Mucosa of rectum (tissue), 2 donors: ENCODE measurements at regions not wholly inside any gene's neighbourhood (a gene's known extent, or its start where the extent isn't known, plus 50 kb on each side); places are given as distances from the start of the nearest gene placed in this dataset.

ENCODE experiments used
- H3K27ac ChIP-seq, 2 donors: one replicate each; pipeline ENCODE4 v1.7.0; 2013; ENCODE audit warnings: inconsistent platforms in 2 of 2, low read depth in 2 of 2, low read length in 2 of 2
- H3K27me3 ChIP-seq, 2 donors: one replicate each; pipeline ENCODE4 v1.7.0; 2013; ENCODE audit warnings: low read length in 2 of 2; ENCODE audit not compliant: control insufficient read depth in 2 of 2, insufficient read depth in 2 of 2
- H3K36me3 ChIP-seq, 2 donors: one replicate each; pipeline ENCODE4 v1.7.0; 2013; ENCODE audit warnings: low read length in 2 of 2; ENCODE audit not compliant: control insufficient read depth in 2 of 2, insufficient read depth in 2 of 2
- H3K4me1 ChIP-seq, 2 donors: one replicate each; pipeline ENCODE4 v1.7.0; 2013; ENCODE audit warnings: low read length in 2 of 2, mild to moderate bottlenecking in 1 of 2; ENCODE audit not compliant: control insufficient read depth in 2 of 2, insufficient read depth in 2 of 2
- H3K4me3 ChIP-seq, 2 donors: one replicate each; pipeline ENCODE4 v1.7.0; 2013; ENCODE audit warnings: low read length in 2 of 2
- H3K9ac ChIP-seq, 2 donors: one replicate each; pipeline ENCODE4 v1.7.0; 2013; ENCODE audit warnings: low read length in 2 of 2, low read depth in 1 of 2, mild to moderate bottlenecking in 1 of 2
- H3K9me3 ChIP-seq, 2 donors: one replicate each; pipeline ENCODE4 v1.7.0; 2013; ENCODE audit warnings: low read length in 2 of 2; ENCODE audit not compliant: control insufficient read depth in 2 of 2
- donor health status: healthy.
- donor health status: Normal muscosa, but diverticular disease.

DNA sequence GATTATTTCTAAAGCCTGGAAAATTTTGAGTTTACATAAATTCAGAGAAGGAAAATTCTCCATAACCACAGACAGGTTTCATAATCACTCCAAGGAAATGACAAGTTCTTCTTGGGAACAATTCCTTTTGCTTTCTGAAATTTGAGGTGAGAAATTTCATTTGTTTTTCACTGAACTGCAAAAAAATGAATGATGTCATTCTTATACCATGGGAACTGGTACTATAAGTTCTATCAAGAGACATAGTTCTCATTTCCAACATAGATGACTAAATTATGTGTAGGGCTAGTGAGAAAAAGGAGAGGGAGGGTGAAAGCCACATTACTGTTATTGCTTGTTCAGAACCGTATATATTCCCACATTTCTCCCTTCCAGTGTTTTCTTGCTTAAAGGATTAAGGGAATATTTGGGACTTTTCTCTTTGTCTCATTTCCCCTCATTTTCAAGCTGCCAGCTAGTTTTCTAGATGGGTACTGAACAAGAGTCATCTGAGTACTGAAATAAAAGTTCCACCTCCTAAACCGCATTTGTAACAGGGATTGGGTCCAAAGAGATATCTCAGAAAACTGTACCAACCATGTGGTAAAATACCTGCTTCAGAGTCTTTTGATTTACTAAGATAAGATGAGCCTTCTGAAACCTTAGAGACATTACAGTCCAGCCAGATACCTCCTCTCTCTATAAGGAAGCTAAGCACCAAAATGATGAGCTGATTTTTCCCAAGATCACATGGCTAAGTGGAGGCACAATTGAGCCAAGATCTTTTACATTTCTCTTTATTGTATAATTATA, 144.3 kb upstream of the PRDM1 start:
- Histone ChIP-seq H3K27ac (no peak overlapping the region), H3K4me3 (no peak overlapping the region), H3K4me1 (no peaks in the 10 kb centered on the region), H3K36me3 (no peaks in the 10 kb centered on the region), H3K27me3 (no peaks in the 10 kb centered on the region), H3K9ac (no peak overlapping the region), H3K9me3 (no peaks in the 10 kb centered on the region)

DNA sequence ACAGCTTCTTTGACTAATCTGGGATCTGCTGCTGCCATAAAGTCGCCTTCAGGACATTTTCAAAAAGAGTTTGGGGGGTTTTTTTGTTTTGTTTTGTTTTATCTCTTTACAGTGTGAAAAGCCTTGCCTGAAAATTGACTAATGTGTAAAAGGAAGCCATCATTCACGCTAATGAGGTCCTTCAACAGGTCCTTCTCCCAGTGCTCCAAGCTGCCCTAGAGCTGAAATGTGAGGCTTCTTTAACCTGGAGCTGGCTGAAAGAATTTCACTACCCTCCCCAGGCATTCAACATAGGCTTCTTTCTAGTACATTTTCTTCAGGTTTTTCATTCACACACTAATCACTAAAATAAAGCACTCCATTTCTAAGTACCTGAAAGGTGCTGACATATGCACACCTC, 145.1 kb upstream of the PRDM1 start:
- Histone ChIP-seq H3K27ac (no peak overlapping the region), H3K9me3 (no peaks in the 10 kb centered on the region), H3K27me3 (no peaks in the 10 kb centered on the region), H3K4me3 (no peak overlapping the region), H3K36me3 (no peaks in the 10 kb centered on the region), H3K4me1 (no peaks in the 10 kb centered on the region), H3K9ac (no peak overlapping the region)

DNA sequence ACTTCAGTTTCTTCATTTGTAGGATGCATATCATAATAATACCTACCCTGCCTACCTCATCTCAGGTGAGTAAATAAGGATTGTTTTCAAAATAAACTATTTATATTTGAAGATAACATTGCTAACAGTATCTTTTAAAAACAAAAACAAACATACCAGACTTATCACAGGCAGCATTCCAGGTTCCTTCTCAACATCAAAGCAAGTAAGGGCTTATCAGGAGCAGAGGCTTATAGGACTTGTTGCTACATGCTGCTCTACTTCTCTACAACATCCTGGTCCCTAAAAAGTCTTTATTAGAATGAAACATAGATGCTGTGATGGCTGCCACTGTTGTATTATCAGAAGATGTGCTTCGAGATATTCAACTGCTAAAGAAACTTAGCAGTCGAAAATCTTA, 149.2 kb upstream of the PRDM1 start:
- no peaks in the 10 kb centered on the region for H3K4me1 ChIP-seq
- H3K27me3 ChIP-seq: no peaks in the 10 kb centered on the region
- H3K9ac ChIP-seq: no peak overlapping the region
- no peak overlapping the region for H3K27ac ChIP-seq
- H3K4me3 ChIP-seq: no peak overlapping the region
- H3K9me3 ChIP-seq: no peaks in the 10 kb centered on the region
- no peaks in the 10 kb centered on the region for H3K36me3 ChIP-seq

DNA sequence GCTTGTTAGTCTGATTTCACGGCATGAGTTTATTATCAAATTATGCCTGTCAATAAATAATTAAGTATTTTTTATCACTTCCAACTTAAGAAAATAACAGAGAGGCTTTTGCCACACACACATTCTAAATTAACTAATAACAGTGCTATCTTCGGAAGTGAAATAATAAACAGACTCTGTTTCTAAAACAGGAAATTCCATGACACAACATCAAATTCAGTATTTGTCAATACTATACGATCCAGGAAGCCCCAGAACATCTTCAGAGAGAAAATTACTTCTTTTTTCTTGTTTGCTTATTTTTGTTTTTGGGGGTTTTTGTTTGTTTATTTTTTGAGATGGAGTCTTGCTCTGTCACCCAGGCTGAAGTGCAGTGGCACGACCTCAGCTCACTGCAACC, 150.7 kb upstream of the PRDM1 start:
- H3K36me3 ChIP-seq: no peaks in the 10 kb centered on the region
- no peak overlapping the region for H3K9ac ChIP-seq
- no peaks in the 10 kb centered on the region for H3K4me1 ChIP-seq
- H3K27me3 ChIP-seq: no peaks in the 10 kb centered on the region
- no peak overlapping the region for H3K27ac ChIP-seq
- H3K4me3 ChIP-seq: no peak overlapping the region
- H3K9me3 ChIP-seq: no peaks in the 10 kb centered on the region

DNA sequence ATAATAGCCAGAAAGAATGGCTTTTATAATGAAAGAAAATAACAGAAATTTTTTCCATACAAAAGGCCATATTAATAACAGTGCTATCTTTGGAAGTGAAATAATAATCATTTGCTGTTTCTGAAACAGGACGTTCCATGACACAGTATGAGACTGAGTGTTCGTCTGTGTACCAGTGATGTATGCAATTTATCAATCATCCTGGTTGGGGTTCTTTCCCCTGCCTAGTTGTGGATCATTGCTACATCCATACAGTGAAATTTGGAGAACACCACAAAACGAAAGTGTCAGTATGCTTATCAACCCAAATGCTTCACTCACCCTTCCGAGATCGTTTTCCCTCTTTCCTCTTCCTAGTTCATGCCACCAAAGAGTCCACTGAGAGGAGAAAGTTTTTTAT, 151.4 kb upstream of the PRDM1 start:
- Histone ChIP-seq H3K36me3 (no peaks in the 10 kb centered on the region), H3K9ac (no peak overlapping the region), H3K27ac (no peak overlapping the region), H3K27me3 (no peaks in the 10 kb centered on the region), H3K4me3 (no peak overlapping the region), H3K4me1 (no peaks in the 10 kb centered on the region), H3K9me3 (no peaks in the 10 kb centered on the region)

DNA sequence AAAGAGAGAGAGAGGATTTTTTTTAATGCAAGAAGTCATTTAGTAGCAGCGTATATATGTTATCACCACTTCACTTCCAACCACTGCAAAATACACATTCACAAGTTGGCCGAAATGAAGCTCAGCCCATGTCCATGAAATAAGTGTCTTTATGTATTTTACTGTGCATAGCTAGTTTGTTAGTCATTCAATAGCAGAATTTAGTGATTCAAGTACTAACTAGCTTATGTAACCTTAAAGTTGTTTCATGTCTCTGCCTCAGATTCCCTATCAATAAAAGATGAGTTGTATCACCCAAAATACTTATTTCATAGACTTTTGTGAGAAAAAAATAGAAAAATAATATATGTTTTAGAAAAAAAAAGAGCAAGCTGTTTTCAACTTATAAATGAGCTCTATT, 153.7 kb upstream of the PRDM1 start:
- Histone ChIP-seq H3K36me3 (no peaks in the 10 kb centered on the region), H3K4me3 (no peak overlapping the region), H3K27me3 (no peaks in the 10 kb centered on the region), H3K9me3 (no peaks in the 10 kb centered on the region), H3K4me1 (no peaks in the 10 kb centered on the region), H3K9ac (no peak overlapping the region), H3K27ac (no peak overlapping the region)

DNA sequence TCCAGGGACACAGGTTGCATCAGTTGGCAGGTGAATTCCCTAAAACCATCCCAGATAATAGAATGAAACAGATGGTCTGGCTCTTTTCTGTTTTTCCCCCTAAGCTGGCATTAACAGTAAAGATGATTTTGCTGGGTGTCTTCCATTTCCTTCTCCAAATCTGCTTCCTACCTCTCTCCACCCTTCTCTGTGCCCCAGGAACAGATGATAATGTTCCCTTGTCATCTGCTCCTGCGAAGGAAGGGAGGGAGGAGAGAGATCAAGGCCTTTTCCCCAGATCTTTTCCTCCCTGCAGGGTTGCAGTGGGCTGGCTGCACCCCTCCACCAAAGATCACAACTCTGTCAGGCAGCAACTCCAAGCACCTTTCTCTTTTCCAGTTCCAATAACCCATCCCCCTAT, 156.5 kb upstream of the PRDM1 start:
- H3K27me3 ChIP-seq: no peaks in the 10 kb centered on the region
- H3K9ac ChIP-seq: no peak overlapping the region
- no peak overlapping the region for H3K4me3 ChIP-seq
- no peak overlapping the region for H3K27ac ChIP-seq
- H3K36me3 ChIP-seq: no peaks in the 10 kb centered on the region
- H3K9me3 ChIP-seq: no peaks in the 10 kb centered on the region
- no peaks in the 10 kb centered on the region for H3K4me1 ChIP-seq

DNA sequence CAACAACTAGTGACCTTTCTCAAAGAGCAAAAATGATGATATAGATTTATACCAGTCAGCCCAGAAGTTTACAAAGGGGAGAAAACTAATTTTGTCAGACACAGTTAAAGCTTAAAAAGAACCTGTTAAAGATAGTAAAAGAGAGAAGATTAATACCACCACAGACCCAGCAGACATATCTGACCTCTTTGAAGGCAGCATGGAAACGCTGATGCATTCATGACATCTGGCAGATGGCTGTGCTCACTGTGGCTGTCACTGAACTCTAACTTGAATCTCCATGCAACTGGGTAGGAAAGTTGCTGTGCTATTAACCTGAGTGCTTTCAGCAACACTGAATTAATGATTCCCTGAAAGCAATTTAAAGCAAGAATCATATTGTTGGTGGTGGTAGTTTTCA, 159.8 kb upstream of the PRDM1 start:
- Histone ChIP-seq H3K36me3 (no peaks in the 10 kb centered on the region), H3K9ac (no peak overlapping the region), H3K9me3 (no peaks in the 10 kb centered on the region), H3K27me3 (no peaks in the 10 kb centered on the region), H3K27ac (no peak overlapping the region), H3K4me3 (no peak overlapping the region), H3K4me1 (no peaks in the 10 kb centered on the region)

DNA sequence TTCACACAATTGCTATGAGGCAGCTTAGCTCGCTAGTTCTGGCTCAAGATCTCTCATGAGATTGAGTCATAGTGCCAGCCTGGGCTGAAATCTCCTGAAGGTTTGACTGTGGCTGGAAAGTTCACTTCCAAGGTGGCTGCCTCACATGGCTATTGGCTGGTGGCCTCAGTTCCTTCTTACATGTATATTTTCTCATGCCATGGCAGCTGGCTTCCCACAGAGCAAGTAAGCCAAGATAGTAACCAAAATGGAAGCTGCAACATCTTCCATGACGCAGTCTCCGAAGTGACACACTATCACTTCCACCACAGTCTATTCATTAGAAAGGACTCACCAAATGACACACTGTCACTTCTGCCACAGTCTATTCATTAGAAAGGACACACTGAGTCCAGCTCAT, 160.4 kb upstream of the PRDM1 start:
- Histone ChIP-seq H3K27me3 (no peaks in the 10 kb centered on the region), H3K4me1 (no peaks in the 10 kb centered on the region), H3K4me3 (no peak overlapping the region), H3K27ac (no peak overlapping the region), H3K9ac (no peak overlapping the region), H3K9me3 (no peaks in the 10 kb centered on the region), H3K36me3 (no peaks in the 10 kb centered on the region)

DNA sequence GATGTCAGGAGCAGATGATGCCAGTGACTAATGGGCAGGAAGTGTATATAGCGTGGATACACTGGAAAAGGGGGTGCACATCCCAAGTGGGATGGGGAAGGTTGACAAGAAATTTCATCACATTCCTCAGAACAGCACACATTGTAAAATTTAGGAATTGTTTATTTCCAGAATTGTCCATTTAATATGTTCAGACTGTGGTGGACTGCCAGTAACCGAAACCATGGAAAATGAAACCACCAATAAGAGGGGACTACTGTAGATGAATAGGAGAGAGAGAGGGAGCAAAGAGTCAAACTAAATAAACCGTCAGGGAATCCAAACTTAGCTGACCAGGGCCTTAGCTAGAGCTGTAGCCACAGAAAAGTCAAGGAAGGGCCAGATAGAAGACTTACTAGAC, 164.4 kb upstream of the PRDM1 start:
- Histone ChIP-seq H3K27ac (no peak overlapping the region), H3K27me3 (no peaks in the 10 kb centered on the region), H3K9ac (no peak overlapping the region), H3K4me3 (no peak overlapping the region), H3K9me3 (no peaks in the 10 kb centered on the region), H3K4me1 (no peaks in the 10 kb centered on the region), H3K36me3 (no peaks in the 10 kb centered on the region)

DNA sequence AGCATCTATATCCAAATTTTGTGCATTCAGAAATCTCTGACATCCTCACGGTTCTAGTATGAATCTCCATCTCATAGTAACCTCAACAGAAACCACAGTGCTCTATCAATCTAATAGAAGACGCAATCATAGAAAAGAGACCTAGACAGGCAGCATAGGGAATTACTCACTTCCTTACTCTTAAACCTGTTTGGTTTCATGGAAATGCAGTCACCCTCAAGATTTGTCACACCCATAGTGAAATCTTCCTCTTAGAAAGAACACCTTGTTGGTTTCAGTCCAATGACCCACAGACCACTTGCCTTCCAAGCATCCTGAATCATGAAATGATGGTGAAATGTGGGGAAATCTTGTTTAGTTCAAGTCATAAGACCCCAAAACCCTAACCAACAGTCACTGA, 166.1 kb upstream of the PRDM1 start:
- Histone ChIP-seq H3K36me3 (no peaks in the 10 kb centered on the region), H3K27ac (no peak overlapping the region), H3K4me3 (no peak overlapping the region)

More for the DNA sequence above, 166.1 kb upstream of the PRDM1 start:
- H3K27me3 ChIP-seq: no peaks in the 10 kb centered on the region
- H3K4me1 ChIP-seq: no peaks in the 10 kb centered on the region
- H3K9me3 ChIP-seq: no peaks in the 10 kb centered on the region
- H3K9ac ChIP-seq: no peak overlapping the region
